Activated naive CD4-positive, alpha-beta T cell treated with Interleukin-2 at 50 U/mL for 16 hours (primary cell): ENCODE measurements at regions not wholly inside any gene's neighbourhood (a gene's known extent, or its start where the extent isn't known, plus 50 kb on each side); places are given as distances from the start of the nearest gene placed in this dataset.

Experiments used
- DNase-seq: peaks from one replicate; pipeline ENCODE4 v3.0.0-alpha.2; 2020

DNA sequence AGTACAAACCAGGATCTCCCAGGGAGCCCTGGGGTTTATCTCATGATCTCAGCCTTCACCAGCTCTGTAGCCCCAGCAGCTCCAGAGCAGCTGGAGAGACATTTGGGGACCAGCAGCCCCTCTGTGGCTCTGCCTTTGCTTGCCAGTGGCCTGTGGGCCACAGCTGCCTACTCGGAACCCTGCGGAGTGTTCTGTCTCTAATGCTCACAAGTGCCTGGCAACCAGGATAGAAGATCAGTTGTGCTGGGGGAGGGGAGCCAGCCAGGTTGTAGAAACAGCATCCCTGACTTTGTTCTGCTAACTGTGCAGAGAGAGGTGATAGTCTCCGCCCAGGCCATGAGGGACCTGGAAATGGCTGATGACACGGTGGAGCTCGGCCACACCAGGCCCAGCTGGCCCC, 50.9 kb upstream of the KCNJ15 start:
- no peak for DNase-seq

DNA sequence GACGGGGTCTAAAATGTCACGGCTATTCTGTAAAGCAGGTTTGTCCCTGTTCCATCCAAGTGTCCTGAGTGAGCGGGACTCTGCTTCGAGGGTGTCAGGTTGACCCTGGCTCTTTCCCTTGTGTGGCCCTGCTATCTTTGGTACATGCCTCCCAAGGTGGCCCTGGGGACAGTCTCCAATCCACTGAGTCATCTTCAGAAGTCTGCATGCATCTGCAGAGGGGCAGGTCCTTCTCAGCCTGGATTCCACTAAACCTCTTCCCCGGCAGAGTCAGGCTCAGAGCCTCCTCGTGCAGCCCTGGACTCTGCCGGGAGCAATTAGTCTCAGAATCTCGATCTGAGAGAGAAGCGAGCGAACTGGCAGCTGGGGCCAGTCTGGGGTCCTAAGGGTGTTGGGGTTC, 50.1 kb upstream of the KCNJ15 start:
- DNase-seq, result no peak
